Endothelial cell of umbilical vein (primary cell): ENCODE measurements at regions not wholly inside any gene's neighbourhood (a gene's known extent, or its start where the extent isn't known, plus 50 kb on each side); places are given as distances from the start of the nearest gene placed in this dataset.

Experiments
- BruUV-seq: library from RNA; stranded (reverse); fragments of 400-500 nt; replicated peaks from 2 replicates; lab custom pipeline; 2021; lab: Mats Ljungman, UMichigan
- CTCF ChIA-PET: fragments of 300-600, 350-600 bp; sonication (Branson Sonifier 250); formaldehyde crosslinking; loops from one replicate; lab custom pipeline; 2021; ENCODE audit warnings: antibody characterized with exemption, inconsistent platforms; lab: Charles Lee
- POLR2A ChIA-PET: fragments of 300-600, 350-600 bp; sonication (Branson Sonifier 250); formaldehyde crosslinking; loops from one replicate; lab custom pipeline; 2021; ENCODE audit warnings: antibody characterized with exemption, inconsistent platforms; lab: Charles Lee
- DNase-seq: peaks from one replicate; pipeline ENCODE4 v3.0.0-alpha.2; 2011; ENCODE audit warnings: low read depth, low spot score
- FAIRE-seq: peaks from 2 replicates; lab custom pipeline; 2011; peaks lifted over from hg19 to GRCh38; lab: Jason Lieb, UNC
- H2AFZ ChIP-seq: 2 replicates; pipeline ENCODE4 v1.6.0; 2012; ENCODE audit warnings: low read depth, low read length, control low read depth, inconsistent platforms
- H3K27ac ChIP-seq: 2 replicates; pipeline ENCODE4 v1.5.1; 2011; ENCODE audit warnings: low read depth, mild to moderate bottlenecking, control low read depth, low read length, moderate library complexity; ENCODE audit not compliant: insufficient read depth
- H3K27me3 ChIP-seq, 2 experiments: 2 replicates each; pipeline versions ENCODE4 v1.6.0 to v1.6.1; 2011; ENCODE audit warnings: low read length in 2 of 2, mixed read lengths in 1 of 2; ENCODE audit not compliant: control insufficient read depth in 2 of 2, insufficient read depth in 2 of 2
- H3K36me3 ChIP-seq, 2 experiments: 2 replicates in 1 of 2; 3 replicates in 1 of 2; pipeline ENCODE4 v1.5.1; 2011; ENCODE audit warnings: low read length in 2 of 2, mild to moderate bottlenecking in 1 of 2, moderate library complexity in 1 of 2; ENCODE audit not compliant: control insufficient read depth in 2 of 2, insufficient read depth in 2 of 2; ENCODE audit errors: extremely low read depth in 1 of 2
- H3K4me1 ChIP-seq: 3 replicates; pipeline ENCODE4 v1.5.1; 2011; ENCODE audit warnings: mild to moderate bottlenecking, low read length; ENCODE audit not compliant: control insufficient read depth, insufficient read depth; ENCODE audit errors: extremely low read depth
- H3K4me2 ChIP-seq: 2 replicates; pipeline ENCODE4 v1.6.1; 2011; ENCODE audit warnings: low read length, control low read depth, mixed read lengths; ENCODE audit not compliant: insufficient read depth
- H3K4me3 ChIP-seq, 3 experiments: fragments of 200-600 bp in 1 of 3; sonication (generic), shearing (Covaris generic) in 1 of 3; replicated peaks in 1 of 3; 2 replicates each; pipeline ENCODE4 v1.5.1; 2011 to 2016; ENCODE audit warnings: control low read depth in 3 of 3, low read length in 3 of 3, mild to moderate bottlenecking in 2 of 3, inconsistent platforms in 1 of 3, low read depth in 1 of 3, moderate library complexity in 1 of 3; ENCODE audit not compliant: insufficient read depth in 1 of 3
- H3K79me2 ChIP-seq: 2 replicates; pipeline ENCODE4 v1.6.0; 2012; ENCODE audit warnings: low read length, inconsistent platforms; ENCODE audit not compliant: control insufficient read depth, insufficient read depth
- H3K9ac ChIP-seq: replicated peaks from 2 replicates; pipeline ENCODE3; 2011; ENCODE audit warnings: low read length, control low read depth; ENCODE audit not compliant: insufficient read depth; ENCODE audit errors: extremely low read depth
- H3K9me1 ChIP-seq: replicated peaks from 3 replicates; pipeline ENCODE4 v1.6.0; 2011; ENCODE audit warnings: mild to moderate bottlenecking, low read length; ENCODE audit not compliant: control insufficient read depth, insufficient read depth; ENCODE audit errors: extremely low read depth
- H3K9me3 ChIP-seq: replicated peaks from 2 replicates; pipeline ENCODE4 v1.5.1; 2012; ENCODE audit warnings: low read length, inconsistent platforms; ENCODE audit not compliant: control insufficient read depth, insufficient read depth
- H4K20me1 ChIP-seq: replicated peaks from 2 replicates; pipeline ENCODE3; 2011; ENCODE audit warnings: mild to moderate bottlenecking, low read length; ENCODE audit not compliant: control insufficient read depth, insufficient read depth; ENCODE audit errors: extremely low read depth
- EZH2 ChIP-seq: IDR thresholded peaks from 2 replicates; pipeline ENCODE4 v1.6.1; 2012; ENCODE audit warnings: borderline replicate concordance, low read depth, mild to moderate bottlenecking, moderate library complexity, low read length, inconsistent platforms; ENCODE audit not compliant: severe bottlenecking
- FOS ChIP-seq: IDR thresholded peaks from 2 replicates; pipeline ENCODE4 v1.6.1; 2011; ENCODE audit warnings: mild to moderate bottlenecking, low read length, moderate library complexity, borderline replicate concordance; ENCODE audit not compliant: insufficient read depth
- GATA2 ChIP-seq: IDR thresholded peaks from 2 replicates; pipeline ENCODE4 v1.7.0; 2011; ENCODE audit warnings: low read depth, mild to moderate bottlenecking, moderate library complexity, mixed read lengths, low read length; ENCODE audit not compliant: insufficient read length, insufficient read depth
- JUN ChIP-seq: IDR thresholded peaks from 2 replicates; pipeline ENCODE4 v1.6.1; 2011; ENCODE audit warnings: borderline replicate concordance, low read depth; ENCODE audit not compliant: insufficient read length, insufficient read depth
- MYC ChIP-seq: IDR thresholded peaks from one replicate; pipeline ENCODE4 v1.6.1; 2011; ENCODE audit warnings: mild to moderate bottlenecking, low read depth, low read length
- POLR2A ChIP-seq: IDR thresholded peaks from 2 replicates; pipeline ENCODE4 v1.6.1; 2012; ENCODE audit warnings: low read depth, mild to moderate bottlenecking, control low read depth, low read length
- POLR2AphosphoS5 ChIP-seq: IDR thresholded peaks from 2 replicates; pipeline ENCODE4 v1.6.1; 2012; ENCODE audit warnings: low read depth, mild to moderate bottlenecking, control low read depth, low read length, moderate library complexity; ENCODE audit not compliant: insufficient read depth
- dilution Hi-C: fragments of 300-500 bp; cut with MboI; formaldehyde crosslinking; loops from one replicate; pipeline ENCODE4 v1.15.0; 2019; ENCODE audit warnings: low sequenced_read_pairs; ENCODE audit not compliant: extremely low pct_ligation_motif_present
- intact Hi-C: fragments of 100-400 bp; cut with micrococcal nuclease; formaldehyde crosslinking; loops from one replicate; pipeline ENCODE4 v1.10.0; 2022
- TF ChIP-seq, protein P1 (sequence below): IDR thresholded peaks from 2 replicates; pipeline ENCODE4 v1.6.1; 2011; ENCODE audit not compliant: insufficient read depth, insufficient read length
- TF ChIP-seq, protein P2 (sequence below), 2 donors: IDR thresholded peaks; 1 replicate in 1 of 2; 2 replicates in 1 of 2; pipeline ENCODE4 v1.5.1; 2011; ENCODE audit warnings: low read length in 2 of 2, mild to moderate bottlenecking in 2 of 2, moderate library complexity in 2 of 2, control low read depth in 1 of 2, inconsistent platforms in 1 of 2, low read depth in 1 of 2; ENCODE audit not compliant: insufficient read depth in 1 of 2; ENCODE audit errors: extremely low read depth in 1 of 2

DNA sequence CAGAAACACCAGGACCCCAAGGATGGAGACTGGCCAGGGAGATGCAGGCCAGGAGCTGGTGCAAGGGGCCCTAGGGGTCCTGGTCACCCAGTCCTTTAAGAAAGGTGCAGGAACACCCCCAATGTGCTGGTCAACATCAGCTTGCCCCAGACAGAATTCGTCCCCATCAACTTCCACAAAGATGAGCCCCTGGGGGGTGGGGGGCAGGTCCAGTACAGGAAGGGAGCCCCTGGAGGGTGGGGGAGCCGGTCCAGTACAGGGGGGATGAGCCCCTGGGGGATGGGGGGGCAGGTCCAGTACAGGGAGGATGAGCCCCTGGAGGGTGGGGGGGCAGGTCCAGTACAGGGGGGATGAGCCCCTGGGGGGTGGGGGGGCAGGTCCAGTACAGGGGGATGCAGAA is 160.7 kb upstream of the SALL3 start:
- Histone ChIP-seq H3K4me2 (no peak overlapping the region), H3K27ac (no peak overlapping the region), H3K27me3 (no peaks in the 10 kb centered on the region), H3K9me1 (no peaks in the 10 kb centered on the region), H3K79me2 (no peaks in the 10 kb centered on the region), H2AFZ (no peak overlapping the region), H4K20me1 (no peaks in the 10 kb centered on the region), H3K4me3 (no peak overlapping the region), H3K36me3 (no peaks in the 10 kb centered on the region), H3K9me3 (no peaks in the 10 kb centered on the region), H3K4me1 (no peaks in the 10 kb centered on the region), H3K9ac (no peak overlapping the region)
- no peak for TF ChIP-seq FOS
- TF ChIP-seq EZH2, result no peak
- TF ChIP-seq, protein P1, sequence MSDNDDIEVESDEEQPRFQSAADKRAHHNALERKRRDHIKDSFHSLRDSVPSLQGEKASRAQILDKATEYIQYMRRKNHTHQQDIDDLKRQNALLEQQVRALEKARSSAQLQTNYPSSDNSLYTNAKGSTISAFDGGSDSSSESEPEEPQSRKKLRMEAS, result no peak
- no peak for TF ChIP-seq POLR2A
- TF ChIP-seq, protein P2, sequence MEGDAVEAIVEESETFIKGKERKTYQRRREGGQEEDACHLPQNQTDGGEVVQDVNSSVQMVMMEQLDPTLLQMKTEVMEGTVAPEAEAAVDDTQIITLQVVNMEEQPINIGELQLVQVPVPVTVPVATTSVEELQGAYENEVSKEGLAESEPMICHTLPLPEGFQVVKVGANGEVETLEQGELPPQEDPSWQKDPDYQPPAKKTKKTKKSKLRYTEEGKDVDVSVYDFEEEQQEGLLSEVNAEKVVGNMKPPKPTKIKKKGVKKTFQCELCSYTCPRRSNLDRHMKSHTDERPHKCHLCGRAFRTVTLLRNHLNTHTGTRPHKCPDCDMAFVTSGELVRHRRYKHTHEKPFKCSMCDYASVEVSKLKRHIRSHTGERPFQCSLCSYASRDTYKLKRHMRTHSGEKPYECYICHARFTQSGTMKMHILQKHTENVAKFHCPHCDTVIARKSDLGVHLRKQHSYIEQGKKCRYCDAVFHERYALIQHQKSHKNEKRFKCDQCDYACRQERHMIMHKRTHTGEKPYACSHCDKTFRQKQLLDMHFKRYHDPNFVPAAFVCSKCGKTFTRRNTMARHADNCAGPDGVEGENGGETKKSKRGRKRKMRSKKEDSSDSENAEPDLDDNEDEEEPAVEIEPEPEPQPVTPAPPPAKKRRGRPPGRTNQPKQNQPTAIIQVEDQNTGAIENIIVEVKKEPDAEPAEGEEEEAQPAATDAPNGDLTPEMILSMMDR (IDR thresholded peaks at IDR 0.05; ENCODE audit: extremely low read depth in 1 of 2, insufficient read depth in 1 of 2, low read depth in 1 of 2, low read length in 2 of 2), result no peak
- no peak for TF ChIP-seq MYC
- no peak for TF ChIP-seq GATA2
- no peak for TF ChIP-seq JUN
- TF ChIP-seq POLR2AphosphoS5, result no peak
- dilution Hi-C loops (no loop called here), intact Hi-C loops (no loop called here)
- FAIRE-seq (no peak), DNase-seq (no peak)
- CTCF ChIA-PET, result no interaction called here
- BruUV-seq, result no TSS peak
- POLR2A ChIA-PET, result no interaction called here
